ENCODE measurements at regions not wholly inside any gene's neighbourhood (a gene's known extent, or its start where the extent isn't known, plus 50 kb on each side); places are given as distances from the start of the nearest gene placed in this dataset.

GRCh38 chr4:120355881-120356280, 289.2 kb upstream of the MAD2L1 start:
- TF ChIP-seq, protein P1, sequence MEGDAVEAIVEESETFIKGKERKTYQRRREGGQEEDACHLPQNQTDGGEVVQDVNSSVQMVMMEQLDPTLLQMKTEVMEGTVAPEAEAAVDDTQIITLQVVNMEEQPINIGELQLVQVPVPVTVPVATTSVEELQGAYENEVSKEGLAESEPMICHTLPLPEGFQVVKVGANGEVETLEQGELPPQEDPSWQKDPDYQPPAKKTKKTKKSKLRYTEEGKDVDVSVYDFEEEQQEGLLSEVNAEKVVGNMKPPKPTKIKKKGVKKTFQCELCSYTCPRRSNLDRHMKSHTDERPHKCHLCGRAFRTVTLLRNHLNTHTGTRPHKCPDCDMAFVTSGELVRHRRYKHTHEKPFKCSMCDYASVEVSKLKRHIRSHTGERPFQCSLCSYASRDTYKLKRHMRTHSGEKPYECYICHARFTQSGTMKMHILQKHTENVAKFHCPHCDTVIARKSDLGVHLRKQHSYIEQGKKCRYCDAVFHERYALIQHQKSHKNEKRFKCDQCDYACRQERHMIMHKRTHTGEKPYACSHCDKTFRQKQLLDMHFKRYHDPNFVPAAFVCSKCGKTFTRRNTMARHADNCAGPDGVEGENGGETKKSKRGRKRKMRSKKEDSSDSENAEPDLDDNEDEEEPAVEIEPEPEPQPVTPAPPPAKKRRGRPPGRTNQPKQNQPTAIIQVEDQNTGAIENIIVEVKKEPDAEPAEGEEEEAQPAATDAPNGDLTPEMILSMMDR (IDR thresholded peaks at IDR 0.05): no peak
- TF ChIP-seq POLR2A (IDR thresholded peaks at IDR 0.05): no peak
